Neural cell (in vitro differentiated cells): ENCODE measurements at regions not wholly inside any gene's neighbourhood (a gene's known extent, or its start where the extent isn't known, plus 50 kb on each side); places are given as distances from the start of the nearest gene placed in this dataset.

Experiments used
- H2AFZ ChIP-seq: fragments of 200-600, 300-800 bp; sonication (generic), shearing (Covaris generic); 2 replicates; pipeline ENCODE4 v1.6.0; 2014; ENCODE audit warnings: low read depth, mild to moderate bottlenecking, antibody characterized with exemption, low read length, moderate library complexity
- H3F3A ChIP-seq: fragments of 200-600 bp; shearing (Covaris generic); 2 replicates; pipeline ENCODE4 v1.6.1; 2016; ENCODE audit warnings: mild to moderate bottlenecking, moderate library complexity, mixed read lengths, antibody characterized with exemption, low read length; ENCODE audit not compliant: insufficient read depth, poor library complexity, severe bottlenecking
- H3K27ac ChIP-seq: fragments of 200-600, 300-800 bp; sonication (generic), shearing (Covaris generic); 2 replicates; pipeline ENCODE4 v1.5.1; 2014; ENCODE audit warnings: mild to moderate bottlenecking, low read length, moderate library complexity
- H3K27me3 ChIP-seq: fragments of 300-800, 200-600 bp; sonication (generic), shearing (Covaris generic); 2 replicates; pipeline ENCODE4 v1.6.0; 2014; ENCODE audit warnings: mild to moderate bottlenecking, low read depth, low read length, moderate library complexity; ENCODE audit not compliant: insufficient read depth
- H3K36me3 ChIP-seq: fragments of 300-800, 200-600 bp; sonication (generic), shearing (Covaris generic); 2 replicates; pipeline ENCODE4 v1.5.1; 2014; ENCODE audit warnings: mild to moderate bottlenecking, antibody characterized with exemption, low read length, moderate library complexity; ENCODE audit not compliant: insufficient read depth
- H3K4me2 ChIP-seq: fragments of 300-800, 200-600 bp; sonication (generic), shearing (Covaris generic); 2 replicates; pipeline ENCODE4 v1.6.0; 2014; ENCODE audit warnings: mild to moderate bottlenecking, low read length
- H3K4me3 ChIP-seq: fragments of 300-800, 200-600 bp; sonication (generic), shearing (Covaris generic); 2 replicates; pipeline ENCODE4 v1.5.1; 2014; ENCODE audit warnings: mild to moderate bottlenecking, low read length, moderate library complexity
- H3K79me2 ChIP-seq: fragments of 200-600 bp; shearing (Covaris generic); replicated peaks from 2 replicates; pipeline ENCODE4 v1.6.0; 2014; ENCODE audit warnings: mild to moderate bottlenecking, low read length, moderate library complexity; ENCODE audit not compliant: insufficient read depth
- H3K9ac ChIP-seq: fragments of 300-800, 200-600 bp; sonication (generic), shearing (Covaris generic); 2 replicates; pipeline ENCODE4 v1.6.1; 2016; ENCODE audit warnings: mild to moderate bottlenecking, low read length, mixed read lengths
- H3K9me2 ChIP-seq: fragments of 200-600 bp; shearing (Covaris generic); 2 replicates; pipeline ENCODE4 v1.6.1; 2016; ENCODE audit warnings: mild to moderate bottlenecking, low read length, mixed read lengths; ENCODE audit not compliant: insufficient read depth
- H3K9me3 ChIP-seq: fragments of 200-600, 300-800 bp; sonication (generic), shearing (Covaris generic); 2 replicates; pipeline ENCODE4 v1.6.1; 2016; ENCODE audit warnings: mild to moderate bottlenecking, mixed run types, low read length, moderate library complexity, mixed read lengths
- H4K20me1 ChIP-seq: fragments of 200-600 bp; shearing (Covaris generic); 2 replicates; pipeline ENCODE4 v1.6.1; 2016; ENCODE audit warnings: mild to moderate bottlenecking, mixed run types; ENCODE audit not compliant: insufficient read depth
- CTCF ChIP-seq: fragments of 450-650 bp; IDR thresholded peaks from 2 replicates; pipeline ENCODE4 v1.5.1; 2014; ENCODE audit warnings: antibody characterized with exemption, mild to moderate bottlenecking, moderate library complexity; ENCODE audit not compliant: poor library complexity, severe bottlenecking
- EP300 ChIP-seq: fragments of 450-650 bp; conservative IDR thresholded peaks from 2 replicates; pipeline ENCODE4 v1.6.1; 2014; ENCODE audit warnings: antibody characterized with exemption, mild to moderate bottlenecking, moderate library complexity; ENCODE audit not compliant: poor library complexity, severe bottlenecking
- EZH2 ChIP-seq: fragments of 200-600, 300-800 bp; shearing (Covaris generic), sonication (generic); IDR thresholded peaks from 2 replicates; pipeline ENCODE4 v1.6.1; 2014; ENCODE audit warnings: antibody characterized with exemption, low read length, borderline replicate concordance, mild to moderate bottlenecking; ENCODE audit not compliant: insufficient read depth, poor library complexity, severe bottlenecking
- MXI1 ChIP-seq: fragments of 450-650 bp; conservative IDR thresholded peaks from 2 replicates; pipeline ENCODE4 v1.6.1; 2014; ENCODE audit warnings: antibody characterized with exemption, mild to moderate bottlenecking; ENCODE audit not compliant: poor library complexity, severe bottlenecking
- POLR2AphosphoS5 ChIP-seq: IDR thresholded peaks from 2 replicates; pipeline ENCODE4 v1.6.1; 2012
- RAD21 ChIP-seq: fragments of 450-650 bp; conservative IDR thresholded peaks from 2 replicates; pipeline ENCODE4 v1.6.1; 2014; ENCODE audit warnings: antibody characterized with exemption, mild to moderate bottlenecking, moderate library complexity
- REST ChIP-seq: IDR thresholded peaks from 2 replicates; pipeline ENCODE4 v1.6.1; 2012; ENCODE audit warnings: borderline replicate concordance
- SMC3 ChIP-seq: fragments of 450-650 bp; conservative IDR thresholded peaks from 2 replicates; pipeline ENCODE4 v1.6.1; 2014; ENCODE audit warnings: antibody characterized with exemption, mild to moderate bottlenecking, moderate library complexity; ENCODE audit not compliant: poor library complexity
- TAF1 ChIP-seq: IDR thresholded peaks from 2 replicates; pipeline ENCODE4 v1.6.1; 2012; ENCODE audit warnings: low read depth

GRCh38 chr5:39491210-39491609 lies 66.4 kb upstream of the DAB2 start:
- TF ChIP-seq CTCF (no peak), REST (no peak), MXI1 (no peak), POLR2AphosphoS5 (no peak), EP300 (no peak), SMC3 (no peak), RAD21 (no peak), EZH2 (no peak), TAF1 (no peak)
- H3K4me3 ChIP-seq = no peak overlapping the region
- no peaks in the 10 kb centered on the region for H3K79me2 ChIP-seq

GRCh38 chr5:39489263-39489662 lies 64.5 kb upstream of the DAB2 start:
- no peak overlapping the region for H3K4me2 ChIP-seq
- no peaks in the 10 kb centered on the region for H4K20me1 ChIP-seq
- H3F3A ChIP-seq = no peaks in the 10 kb centered on the region
- H3K9me2 ChIP-seq = no peaks in the 10 kb centered on the region
- no peaks in the 10 kb centered on the region for H3K36me3 ChIP-seq
- H3K79me2 ChIP-seq = no peaks in the 10 kb centered on the region
- no peak for TF ChIP-seq TAF1
- TF ChIP-seq MXI1 = no peak
- TF ChIP-seq POLR2AphosphoS5 = no peak
- no peak for TF ChIP-seq CTCF
- TF ChIP-seq REST = no peak
- TF ChIP-seq SMC3 = no peak
- TF ChIP-seq RAD21 = no peak
- TF ChIP-seq EP300 = no peak
- TF ChIP-seq EZH2 = no peak
- no peaks in the 10 kb centered on the region for H3K9me3 ChIP-seq
- no peaks in the 10 kb centered on the region for H3K27me3 ChIP-seq
- no peak overlapping the region for H3K4me3 ChIP-seq
- no peak overlapping the region for H3K9ac ChIP-seq
- H2AFZ ChIP-seq = no peak overlapping the region
- H3K27ac ChIP-seq = no peak overlapping the region

More at GRCh38 chr5:39491210-39491609, 66.4 kb upstream of the DAB2 start:
- Histone ChIP-seq H3K9ac (no peak overlapping the region), H3K27ac (no peak overlapping the region), H4K20me1 (no peaks in the 10 kb centered on the region), H3F3A (no peaks in the 10 kb centered on the region), H2AFZ (no peak overlapping the region), H3K36me3 (no peaks in the 10 kb centered on the region), H3K9me2 (no peaks in the 10 kb centered on the region), H3K4me2 (no peak overlapping the region), H3K27me3 (no peaks in the 10 kb centered on the region), H3K9me3 (no peaks in the 10 kb centered on the region)
